GM12878 (cell line): ENCODE measurements at regions not wholly inside any gene's neighbourhood (a gene's known extent, or its start where the extent isn't known, plus 50 kb on each side); places are given as distances from the start of the nearest gene placed in this dataset.

ENCODE experiments used
- ATAC-seq: fragments of 200-7000 bp; cut with Tn5 transposase; 3 replicates; pipeline ENCODE4 v1.9.1; 2020; ENCODE audit warnings: mild to moderate bottlenecking, moderate library complexity
- BruUV-seq: library from RNA; stranded (reverse); fragments of 400-500 nt; replicated peaks from 2 replicates; lab custom pipeline; 2021; lab: Mats Ljungman, UMichigan
- CTCF ChIA-PET: fragments of 300-600 bp; sonication (Branson Sonifier 250); formaldehyde crosslinking; extraction: SDS; loops from one replicate; lab custom pipeline; 2021; ENCODE audit warnings: inconsistent platforms; lab: Yijun Ruan, JAX
- POLR2A ChIA-PET: fragments of 350-600 bp; formaldehyde crosslinking; extraction: SDS; loops from one replicate; lab custom pipeline; 2021; ENCODE audit warnings: inconsistent platforms; lab: Charles Lee
- RAD21 ChIA-PET: fragments of 300-600 bp; sonication (Branson Sonifier 250); formaldehyde crosslinking; loops from one replicate; lab custom pipeline; 2023; ENCODE audit warnings: antibody characterized with exemption; ENCODE audit not compliant: unreplicated experiment; lab: Charles Lee
- SMC1A ChIA-PET: fragments of 300-600 bp; sonication (Branson Sonifier 250); formaldehyde crosslinking; loops from one replicate; lab custom pipeline; 2023; ENCODE audit not compliant: unreplicated experiment, uncharacterized antibody; lab: Charles Lee
- DNase-seq: peaks from one replicate; pipeline ENCODE4 v3.0.0-alpha.2; 2011; ENCODE audit warnings: low read depth, low spot score
- FAIRE-seq: peaks from 3 replicates; lab custom pipeline; 2011; peaks lifted over from hg19 to GRCh38; lab: Jason Lieb, UNC
- H2AFZ ChIP-seq: 2 replicates; pipeline ENCODE4 v1.6.0; 2011; ENCODE audit warnings: low read depth, low read length, control low read depth; ENCODE audit not compliant: control insufficient read depth
- H3K27ac ChIP-seq: 2 replicates; pipeline ENCODE4 v1.5.1; 2011; ENCODE audit warnings: control low read depth; ENCODE audit not compliant: control insufficient read depth, insufficient read depth
- H3K27me3 ChIP-seq, 2 experiments: replicated peaks in 1 of 2; 2 replicates each; pipeline versions ENCODE4 v1.6.0 to v1.6.1; 2011; ENCODE audit warnings: low read length in 1 of 2; ENCODE audit not compliant: control insufficient read depth in 2 of 2, insufficient read depth in 2 of 2
- H3K36me3 ChIP-seq, 2 experiments: 2 replicates each; pipeline ENCODE4 v1.5.1; 2011; ENCODE audit warnings: low read length in 1 of 2; ENCODE audit not compliant: control insufficient read depth in 2 of 2, insufficient read depth in 2 of 2
- H3K4me1 ChIP-seq: 2 replicates; pipeline ENCODE4 v1.6.1; 2011; ENCODE audit warnings: mild to moderate bottlenecking, low read length, moderate library complexity, mixed read lengths; ENCODE audit not compliant: control insufficient read depth, insufficient read depth
- H3K4me2 ChIP-seq: 2 replicates; pipeline ENCODE4 v1.6.0; 2011; ENCODE audit warnings: control low read depth; ENCODE audit not compliant: control insufficient read depth, insufficient read depth
- H3K4me3 ChIP-seq: fragments of 200-600 bp; sonication (generic); 2 replicates; pipeline ENCODE4 v1.5.1; 2016
- H3K79me2 ChIP-seq: 2 replicates; pipeline ENCODE4 v1.6.0; 2011; ENCODE audit warnings: low read length; ENCODE audit not compliant: control insufficient read depth, insufficient read depth
- H3K9ac ChIP-seq: 2 replicates; pipeline ENCODE4 v1.8.0; 2011; ENCODE audit warnings: low read length, control low read depth, mixed read lengths; ENCODE audit not compliant: control insufficient read depth, insufficient read depth
- H3K9me3 ChIP-seq: replicated peaks from 3 replicates; pipeline ENCODE4 v1.5.1; 2011; ENCODE audit warnings: mild to moderate bottlenecking, low read length; ENCODE audit not compliant: control insufficient read depth, insufficient read depth
- H4K20me1 ChIP-seq: 2 replicates; pipeline ENCODE4 v1.6.0; 2011; ENCODE audit not compliant: control insufficient read depth, insufficient read depth
- CBX5 ChIP-seq: sonication (generic); IDR thresholded peaks from 2 replicates; pipeline ENCODE4 v1.6.1; 2016; ENCODE audit warnings: low read depth, moderate library complexity, mild to moderate bottlenecking, inconsistent platforms
- RUNX3 ChIP-seq: IDR thresholded peaks from 2 replicates; pipeline ENCODE4 v1.6.1; 2012; ENCODE audit warnings: low read length, inconsistent platforms
- SPI1 ChIP-seq: IDR thresholded peaks from 2 replicates; pipeline ENCODE4 v1.6.1; 2011; ENCODE audit warnings: low read depth, mild to moderate bottlenecking, low read length, moderate library complexity, borderline replicate concordance; ENCODE audit not compliant: insufficient read depth
- SREBF1 ChIP-seq: IDR thresholded peaks from 2 replicates; pipeline ENCODE4 v1.6.1; 2012; ENCODE audit warnings: mild to moderate bottlenecking, low read length
- WGBS: methylation state at CpG from one replicate; pipeline ENCODE4 v1.1.6; 2016; ENCODE audit warnings: low lambda C conversion rate; ENCODE audit not compliant: insufficient replicate concordance, insufficient coverage; ENCODE audit errors: missing lambda C conversion rate; 5-methylcytosine and 5-hydroxymethylcytosine counted together
- in situ Hi-C: fragments of 300-500 bp; cut with MboI; formaldehyde crosslinking; loops from 9 replicates; pipeline ENCODE4 v1.14.3; 2018; ENCODE audit warnings: mixed read lengths
- intact Hi-C: fragments of 100-400 bp; cut with micrococcal nuclease; formaldehyde crosslinking; loops from one replicate; pipeline ENCODE4 v1.14.2; 2022; ENCODE audit not compliant: unreplicated experiment

- no peak overlapping the region for H2AFZ ChIP-seq
- POLR2A ChIA-PET = no interaction called here
- no TSS peak for BruUV-seq
- no peaks in the 10 kb centered on the region for H3K36me3 ChIP-seq
- SMC1A ChIA-PET = no interaction called here
- H4K20me1 ChIP-seq = no peaks in the 10 kb centered on the region
- FAIRE-seq (no peak), ATAC-seq (no peak), DNase-seq (no peak)
- no peaks in the 10 kb centered on the region for H3K79me2 ChIP-seq
- no peak overlapping the region for H3K4me3 ChIP-seq
- RAD21 ChIA-PET = no interaction called here
- no peak overlapping the region for H3K27ac ChIP-seq
- no peaks in the 10 kb centered on the region for H3K27me3 ChIP-seq
- TF ChIP-seq SREBF1 (no peak), CBX5 (0 out of 2 replicates have a peak, but pooled peaks have one; percentile 54)
- H3K4me2 ChIP-seq = no peak overlapping the region
- intact Hi-C loops (no loop called here), in situ Hi-C loops (no loop called here)
- no peak overlapping the region for H3K9ac ChIP-seq
- H3K4me1 ChIP-seq = no peaks in the 10 kb centered on the region
- CTCF ChIA-PET = no interaction called here
- WGBS = 25% methylated on average over 3 of the region's 3 CpGs
- no peaks in the 10 kb centered on the region for H3K9me3 ChIP-seq
Observed at GRCh38 chr12:86523844-86524243, 267.7 kb upstream of the MGAT4C start.

- no peak for TF ChIP-seq RUNX3
- peak; percentile 74 for TF ChIP-seq SPI1
Observed at GRCh38 chr12:86521870-86522269, 265.7 kb upstream of the MGAT4C start.

More at GRCh38 chr12:86521870-86522269, 265.7 kb upstream of the MGAT4C start:
- Histone ChIP-seq H3K27ac (no peak overlapping the region), H3K36me3 (no peaks in the 10 kb centered on the region), H3K4me1 (no peaks in the 10 kb centered on the region), H3K9me3 (no peaks in the 10 kb centered on the region), H3K27me3 (no peaks in the 10 kb centered on the region), H3K9ac (no peak overlapping the region), H3K4me2 (no peak overlapping the region), H3K4me3 (no peak overlapping the region), H4K20me1 (no peaks in the 10 kb centered on the region), H3K79me2 (no peaks in the 10 kb centered on the region), H2AFZ (no peak overlapping the region)
- WGBS = 0% methylated on average over 1 of the region's 1 CpG
- RAD21 ChIA-PET = no interaction called here
- POLR2A ChIA-PET = no interaction called here
- SMC1A ChIA-PET = no interaction called here
- ATAC-seq (peak; percentile 26; the same call in 2 of the 3 replicates), DNase-seq (no peak), FAIRE-seq (no peak)
- CTCF ChIA-PET = no interaction called here
- BruUV-seq = no TSS peak
- in situ Hi-C loops (no loop called here), intact Hi-C loops (no loop called here)
